ENCODE measurements at regions not wholly inside any gene's neighbourhood (a gene's known extent, or its start where the extent isn't known, plus 50 kb on each side); places are given as distances from the start of the nearest gene placed in this dataset.

- TF ChIP-seq SNAI2 (CRISPR knock-in tag; IDR thresholded peaks at IDR 0.05): 0 out of 2 replicates have a peak, but pooled peaks have one; percentile 38
- TF ChIP-seq ZFP30 (CRISPR knock-in tag; IDR thresholded peaks at IDR 0.05): no peak
- peak; percentile 59 for TF ChIP-seq ISL1 (CRISPR knock-in tag; IDR thresholded peaks at IDR 0.05)
- no peak for TF ChIP-seq OSR1 (CRISPR knock-in tag; IDR thresholded peaks at IDR 0.05)
These were observed 733.8 kb downstream of the BRINP1 start for GRCh38 chr9:118635416-118635815.
